Dedifferentiated amniotic fluid mesenchymal stem cell (primary cell): ENCODE measurements at regions not wholly inside any gene's neighbourhood (a gene's known extent, or its start where the extent isn't known, plus 50 kb on each side); places are given as distances from the start of the nearest gene placed in this dataset.
A peak's percentile ranks its signal among the peaks of the same experiment; 100 is the strongest.
"Not testable (repeated sequence)": the region's sequence is repeated elsewhere in the genome, so short reads cannot be mapped to it uniquely, and the experiment has no call there.

Experiments used
- DNase-seq: peaks from one replicate; pipeline ENCODE4 v3.0.0-alpha.2; 2016; ENCODE audit errors: extremely low spot score

- no peak for DNase-seq
Measured at GRCh38 chr10:4395731-4396130, 430.3 kb upstream of the AKR1E2 start.

DNA sequence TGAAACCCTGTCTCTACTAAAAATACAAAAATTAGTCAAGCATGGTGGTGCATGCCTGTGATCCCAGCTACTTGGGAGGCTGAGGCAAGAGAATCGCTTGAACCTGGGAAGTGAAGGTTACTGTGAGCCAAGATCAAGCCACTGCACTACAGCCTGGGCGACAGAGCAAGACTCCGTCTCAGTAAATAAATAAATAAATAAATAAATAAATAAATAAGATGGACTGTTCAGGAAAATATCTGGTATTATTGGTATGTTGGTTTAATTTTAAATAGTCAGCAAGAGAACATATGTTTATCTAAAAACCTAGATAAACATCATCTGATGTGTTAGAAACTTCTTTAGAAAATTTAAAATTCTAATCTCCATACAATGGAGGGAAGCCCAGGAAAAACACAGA lies 431.6 kb upstream of the AKR1E2 start:
- not testable (repeated sequence) for DNase-seq

GRCh38 chr10:4391683-4392082 lies 434.3 kb upstream of the AKR1E2 start:
- no peak for DNase-seq

DNA sequence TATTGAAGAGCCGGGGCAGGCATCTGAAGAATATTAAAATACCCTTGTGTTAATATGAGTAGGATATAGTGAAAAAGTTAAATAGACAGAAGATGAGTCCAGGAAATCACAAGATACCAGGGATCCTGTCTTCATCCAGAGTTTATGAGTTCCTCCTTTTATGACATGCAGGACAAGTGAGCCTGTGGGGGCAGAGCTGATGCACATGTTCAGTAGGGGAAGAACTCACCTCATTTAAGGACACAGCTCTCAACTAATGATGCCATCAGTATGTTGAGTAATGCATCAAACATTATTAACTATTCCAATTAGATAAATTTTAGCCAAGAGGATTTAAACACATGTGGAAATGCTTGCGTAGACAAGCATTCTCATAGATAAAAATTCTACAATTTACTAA lies 435.8 kb upstream of the AKR1E2 start:
- no peak for DNase-seq

GRCh38 chr10:4385231-4385870 lies 440.7 kb upstream of the AKR1E2 start:
- no peak for DNase-seq

- DNase-seq, result peak; percentile 45
Measured at GRCh38 chr10:4384245-4384644, 441.8 kb upstream of the AKR1E2 start.

- DNase-seq, result peak; percentile 26
Measured at GRCh38 chr10:4383651-4384098, 442.3 kb upstream of the AKR1E2 start.

DNA sequence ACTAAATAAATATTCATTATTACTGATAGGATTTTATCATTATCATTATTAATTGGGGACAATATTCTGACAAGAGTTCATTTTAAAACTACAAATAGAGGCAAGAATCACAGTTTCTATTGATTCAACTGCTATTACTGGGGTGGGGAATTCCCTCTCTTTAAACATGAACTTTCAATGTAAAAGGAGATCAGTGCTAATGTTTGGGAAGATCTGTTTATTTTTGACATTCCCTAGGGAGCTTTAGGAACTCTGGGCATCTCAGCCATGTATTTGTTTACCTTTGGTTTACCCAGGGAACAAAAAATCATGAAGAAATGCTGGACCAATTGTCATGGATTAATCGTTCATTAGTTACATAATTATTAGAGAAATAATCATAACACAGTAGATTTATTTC lies 443.2 kb upstream of the AKR1E2 start:
- DNase-seq, result no peak

DNA sequence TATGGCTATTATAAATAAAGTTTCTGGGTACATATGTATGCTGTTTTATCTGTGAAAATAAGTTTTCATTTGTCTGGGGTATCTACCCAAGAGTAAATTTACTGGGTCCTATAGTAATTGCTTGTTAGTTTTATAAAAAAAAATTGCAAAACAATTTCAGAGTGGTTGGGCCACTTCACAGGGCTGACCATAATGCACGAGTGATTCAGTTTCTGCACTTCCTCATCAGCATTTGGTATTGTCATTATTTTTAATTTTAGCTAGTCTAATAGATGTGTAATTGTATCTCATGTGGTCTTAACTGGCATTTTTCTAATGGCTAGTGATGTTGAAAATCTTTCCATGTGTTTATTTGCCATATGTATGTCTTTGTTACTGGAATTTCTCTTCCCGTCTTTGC lies 452.4 kb upstream of the AKR1E2 start:
- no peak for DNase-seq

DNA sequence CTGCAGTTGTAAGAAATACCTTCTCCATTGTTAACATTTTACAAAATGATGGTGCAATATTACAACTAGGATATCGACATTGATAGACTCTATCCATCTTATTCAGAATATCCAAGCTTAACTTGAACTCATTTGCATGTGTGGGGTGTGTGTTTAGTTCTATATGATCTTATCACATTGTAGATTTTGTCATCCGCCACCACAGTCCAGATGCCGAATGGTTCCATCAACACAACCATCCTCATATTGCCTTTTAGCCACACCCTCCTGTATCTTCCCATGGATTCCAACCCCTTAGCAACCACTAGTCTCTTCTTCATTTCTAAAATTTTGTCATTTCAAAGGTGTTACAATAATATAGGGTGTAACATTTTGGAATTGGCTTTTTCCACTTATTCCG lies 452.9 kb upstream of the AKR1E2 start:
- no peak for DNase-seq

DNA sequence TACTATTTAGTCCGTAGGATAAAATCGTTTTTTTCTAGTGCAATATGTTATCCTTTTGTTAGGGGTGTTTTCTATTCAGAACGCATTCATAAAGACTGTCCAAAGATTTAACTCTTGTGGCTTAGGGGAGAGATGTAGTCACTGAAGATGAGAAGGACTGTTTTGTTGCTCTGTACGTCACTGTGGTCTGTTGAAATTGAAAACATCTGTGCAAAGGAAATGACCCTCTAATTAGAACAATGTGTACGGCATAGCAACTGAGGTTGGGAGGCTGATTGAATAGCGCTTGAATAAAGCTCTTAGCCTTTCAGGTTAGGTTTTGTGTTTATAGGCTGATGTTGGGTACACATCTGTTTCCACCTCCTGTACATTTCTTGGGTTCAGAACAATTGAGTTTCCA lies 453.4 kb upstream of the AKR1E2 start:
- DNase-seq, result peak; percentile 97

GRCh38 chr10:4371691-4372295 lies 454.2 kb upstream of the AKR1E2 start:
- DNase-seq, result no peak

- no peak for DNase-seq
Measured at GRCh38 chr10:4370376-4370775, 455.6 kb upstream of the AKR1E2 start.

DNA sequence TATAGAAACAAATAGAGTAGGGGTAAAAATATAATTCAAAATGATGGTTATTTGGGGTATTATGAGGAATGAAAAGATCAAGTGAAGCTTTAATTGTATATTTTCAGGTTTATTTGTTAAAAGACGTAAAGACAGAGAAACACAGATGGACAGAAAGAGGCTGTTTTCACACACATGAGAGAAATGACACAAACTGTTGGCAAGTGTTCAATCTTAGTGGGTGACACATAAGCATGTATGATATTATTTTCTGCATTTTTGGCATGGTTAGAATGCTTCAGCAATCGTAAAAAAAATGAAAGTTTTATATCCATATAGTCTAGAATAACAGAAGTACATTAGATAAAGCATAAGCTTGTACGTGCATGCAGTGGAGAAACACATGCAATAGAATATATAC lies 464.4 kb upstream of the AKR1E2 start:
- no peak for DNase-seq

GRCh38 chr10:4359003-4359402 lies 467.0 kb upstream of the AKR1E2 start:
- DNase-seq, result no peak

GRCh38 chr10:4357911-4358310 lies 468.1 kb upstream of the AKR1E2 start:
- DNase-seq, result no peak

DNA sequence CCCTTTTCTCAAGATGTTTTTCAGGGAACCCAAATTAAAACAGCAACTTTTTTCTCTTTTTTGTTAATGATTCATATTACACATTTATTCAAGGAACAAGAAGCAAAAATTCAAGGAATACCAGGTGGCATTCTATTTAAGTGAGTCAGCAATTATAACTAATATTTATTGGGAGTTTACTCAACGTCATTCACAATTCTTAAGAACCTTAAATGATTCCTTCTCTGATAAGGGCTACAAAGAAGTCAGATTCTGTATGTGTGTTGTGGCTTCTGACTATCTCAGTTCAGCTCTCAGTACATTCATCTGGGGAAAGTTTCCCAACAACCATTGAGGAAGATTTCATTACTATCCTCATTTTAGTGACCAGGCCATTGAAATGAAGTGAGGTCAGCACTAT lies 470.7 kb upstream of the AKR1E2 start:
- DNase-seq, result no peak

DNA sequence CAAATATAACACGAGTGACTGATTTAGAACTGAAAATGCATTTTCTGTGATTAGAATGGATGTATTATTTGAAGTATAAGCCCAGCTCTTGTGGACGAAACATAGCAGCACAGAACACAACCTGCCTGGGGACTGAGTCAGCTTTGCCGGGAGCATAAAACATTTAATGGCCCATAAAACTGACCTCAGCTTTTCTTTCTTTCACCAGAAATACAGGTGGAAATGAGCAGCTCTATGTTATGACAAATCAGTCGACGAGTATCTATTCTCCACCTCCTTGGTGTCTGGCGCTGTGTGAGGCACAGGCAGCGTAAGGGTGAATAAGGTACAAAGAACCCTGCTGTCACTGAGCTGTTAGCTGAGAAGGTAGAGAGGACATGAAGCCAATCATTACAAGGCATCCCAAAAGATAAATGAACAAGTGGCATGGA lies 471.6 kb upstream of the AKR1E2 start:
- DNase-seq, result no peak

- DNase-seq, result no peak
Measured at GRCh38 chr10:4353964-4354363, 472.0 kb upstream of the AKR1E2 start.

GRCh38 chr10:4353059-4353655 lies 472.9 kb upstream of the AKR1E2 start:
- no peak for DNase-seq

DNA sequence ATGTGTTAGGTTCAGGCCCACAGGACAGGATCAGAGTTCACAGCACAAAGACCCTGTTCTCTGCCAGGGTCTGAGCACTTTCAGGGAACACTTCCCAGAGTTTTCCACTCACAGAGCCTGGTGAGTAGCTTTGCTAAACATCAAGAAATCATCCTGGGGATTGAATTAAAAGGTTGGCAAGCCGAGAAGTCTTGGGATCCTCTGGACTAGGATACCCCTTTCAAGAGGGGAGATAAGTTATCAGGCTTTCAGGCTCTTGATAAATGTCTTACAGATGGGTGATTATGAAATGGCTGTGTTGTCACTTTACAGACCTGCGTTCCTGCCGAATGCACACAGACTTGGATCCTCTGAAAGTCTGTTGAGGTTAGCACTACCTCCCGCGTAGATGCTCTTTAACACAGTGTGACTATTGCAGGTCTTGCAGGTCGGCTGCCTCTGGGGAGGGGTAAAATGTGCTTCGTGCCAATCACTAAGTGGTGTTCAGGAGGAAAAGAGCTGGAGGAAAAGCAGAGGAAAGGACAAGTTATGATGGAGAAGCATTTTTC lies 473.5 kb upstream of the AKR1E2 start:
- no peak for DNase-seq

- no peak for DNase-seq
Measured at GRCh38 chr10:4351723-4352413, 474.1 kb upstream of the AKR1E2 start.

DNA sequence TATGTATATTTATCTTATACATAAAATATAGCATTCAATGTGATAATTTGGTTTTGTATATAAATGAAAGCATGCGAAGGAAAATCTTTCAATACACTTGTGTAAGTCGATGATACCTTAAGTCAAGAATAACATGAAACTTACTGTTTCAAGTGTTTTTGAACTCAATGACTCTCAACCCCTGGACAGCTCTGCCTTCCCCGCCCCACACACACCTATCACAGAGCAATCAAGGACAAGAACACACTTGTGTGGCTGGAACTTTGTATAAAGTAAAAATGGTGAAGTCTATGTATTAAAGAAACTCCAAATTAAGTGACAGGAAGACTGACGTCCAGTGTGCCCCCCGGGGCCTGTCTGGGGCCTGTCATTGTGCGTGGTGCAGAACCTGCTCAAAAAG lies 478.6 kb upstream of the AKR1E2 start:
- DNase-seq, result no peak
